Liver (tissue), 8 donors: ENCODE measurements at regions not wholly inside any gene's neighbourhood (a gene's known extent, or its start where the extent isn't known, plus 50 kb on each side); places are given as distances from the start of the nearest gene placed in this dataset.

ENCODE experiments used
- DNase-seq: peaks from one replicate; pipeline ENCODE4 v3.0.0-alpha.2; 2017; ENCODE audit warnings: low spot score
- H3K27ac ChIP-seq, 2 donors: one replicate each; pipeline ENCODE4 v1.7.0; 2013; ENCODE audit warnings: inconsistent platforms in 2 of 2, low read length in 2 of 2, control low read depth in 1 of 2, low read depth in 1 of 2, mild to moderate bottlenecking in 1 of 2
- H3K27me3 ChIP-seq, 4 donors: one replicate each; pipeline versions ENCODE4 v1.6.1 to v1.7.0; 2013; ENCODE audit warnings: low read length in 3 of 4, inconsistent platforms in 1 of 4, mild to moderate bottlenecking in 1 of 4, moderate library complexity in 1 of 4; ENCODE audit not compliant: control insufficient read depth in 4 of 4, insufficient read depth in 4 of 4
- H3K36me3 ChIP-seq, 4 donors: one replicate each; pipeline versions ENCODE4 v1.6.1 to v1.7.0; 2013; ENCODE audit warnings: low read length in 3 of 4, mild to moderate bottlenecking in 3 of 4, low read depth in 1 of 4, moderate library complexity in 1 of 4; ENCODE audit not compliant: control insufficient read depth in 4 of 4, insufficient read depth in 3 of 4
- H3K4me1 ChIP-seq, 4 donors: one replicate each; pipeline versions ENCODE4 v1.6.1 to v1.7.0; 2013; ENCODE audit warnings: low read length in 3 of 4, mild to moderate bottlenecking in 3 of 4, moderate library complexity in 1 of 4; ENCODE audit not compliant: control insufficient read depth in 4 of 4, insufficient read depth in 4 of 4
- H3K4me3 ChIP-seq, 3 donors: one replicate each; pipeline versions ENCODE4 v1.6.1 to v1.7.0; 2013; ENCODE audit warnings: low read length in 3 of 3, control low read depth in 1 of 3, low read depth in 1 of 3, mild to moderate bottlenecking in 1 of 3
- H3K9ac ChIP-seq, 2 donors: one replicate each; pipeline ENCODE4 v1.7.0; 2013; ENCODE audit warnings: low read length in 2 of 2, mild to moderate bottlenecking in 2 of 2, moderate library complexity in 2 of 2, control low read depth in 1 of 2, low read depth in 1 of 2
- H3K9me3 ChIP-seq, 4 donors: one replicate each; pipeline versions ENCODE4 v1.6.1 to v1.7.0; 2013; ENCODE audit warnings: low read length in 3 of 4; ENCODE audit not compliant: control insufficient read depth in 4 of 4
- EGR1 ChIP-seq, 2 donors: IDR thresholded peaks; 2 replicates each; pipeline ENCODE4 v1.6.1; 2016 to 2018; ENCODE audit warnings: antibody characterized with exemption in 2 of 2, low read depth in 2 of 2
- FOXA2 ChIP-seq: IDR thresholded peaks from 2 replicates; pipeline ENCODE4 v1.6.1; 2016; ENCODE audit warnings: antibody characterized with exemption
- GABPA ChIP-seq, 2 donors: IDR thresholded peaks in 1 of 2; conservative IDR thresholded peaks in 1 of 2; 2 replicates each; pipeline ENCODE4 v1.6.1; 2016; ENCODE audit warnings: antibody characterized with exemption in 2 of 2, mild to moderate bottlenecking in 1 of 2, moderate library complexity in 1 of 2
- ZBTB33 ChIP-seq: IDR thresholded peaks from 2 replicates; pipeline ENCODE4 v1.6.1; 2016; ENCODE audit warnings: antibody characterized with exemption
- WGBS: extraction: QIAGEN DNeasy Blood & Tissue Kit; methylation state at CpG from one replicate; pipeline ENCODE4 v1.1.7; 2013; 5-methylcytosine and 5-hydroxymethylcytosine counted together
- TF ChIP-seq, protein P1 (sequence below): IDR thresholded peaks from 2 replicates; pipeline ENCODE4 v1.6.1; 2016; ENCODE audit warnings: antibody characterized with exemption
- TF ChIP-seq, protein P2 (sequence below): IDR thresholded peaks from 2 replicates; pipeline ENCODE4 v1.6.1; 2016; ENCODE audit warnings: antibody characterized with exemption
- TF ChIP-seq, protein P3 (sequence below): fragments of 150-350 bp; IDR thresholded peaks from 2 replicates; pipeline ENCODE4 v1.5.1; 2017; ENCODE audit warnings: improper control_type of control experiment, low read depth, low read length; ENCODE audit not compliant: missing input control
- TF ChIP-seq, protein P4 (sequence below): IDR thresholded peaks from 2 replicates; pipeline ENCODE4 v1.6.1; 2016; ENCODE audit warnings: antibody characterized with exemption, mild to moderate bottlenecking
- donor health status: healthy.
- donor health status: healthy.
- donor health status: healthy.
- donor health status: healthy.
- donor health status: healthy.

GRCh38 chr6:66930559-66931290, 1223.7 kb upstream of the EYS start:
- Histone ChIP-seq H3K9me3 (peaks cover 2 to 15% (median 4%) of the 10 kb centered on the region in 4 donors), H3K4me3 (no peak overlapping the region), H3K9ac (no peak overlapping the region), H3K4me1 (no peaks in the 10 kb centered on the region), H3K36me3 (no peaks in the 10 kb centered on the region), H3K27ac (no peak overlapping the region), H3K27me3 (no peaks in the 10 kb centered on the region)
- TF ChIP-seq, protein P1, sequence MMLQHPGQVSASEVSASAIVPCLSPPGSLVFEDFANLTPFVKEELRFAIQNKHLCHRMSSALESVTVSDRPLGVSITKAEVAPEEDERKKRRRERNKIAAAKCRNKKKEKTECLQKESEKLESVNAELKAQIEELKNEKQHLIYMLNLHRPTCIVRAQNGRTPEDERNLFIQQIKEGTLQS = no peak
- TF ChIP-seq GABPA (IDR thresholded peaks at IDR 0.05 in 1 of 2, conservative IDR thresholded peaks at IDR 0.05 in 1 of 2) = no peak
- TF ChIP-seq, protein P2, sequence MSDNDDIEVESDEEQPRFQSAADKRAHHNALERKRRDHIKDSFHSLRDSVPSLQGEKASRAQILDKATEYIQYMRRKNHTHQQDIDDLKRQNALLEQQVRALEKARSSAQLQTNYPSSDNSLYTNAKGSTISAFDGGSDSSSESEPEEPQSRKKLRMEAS = no peak
- TF ChIP-seq FOXA2 = no peak
- TF ChIP-seq ZBTB33 = no peak
- no peak for DNase-seq
- 79% methylated on average over 2 of the region's 2 CpGs for WGBS

DNA sequence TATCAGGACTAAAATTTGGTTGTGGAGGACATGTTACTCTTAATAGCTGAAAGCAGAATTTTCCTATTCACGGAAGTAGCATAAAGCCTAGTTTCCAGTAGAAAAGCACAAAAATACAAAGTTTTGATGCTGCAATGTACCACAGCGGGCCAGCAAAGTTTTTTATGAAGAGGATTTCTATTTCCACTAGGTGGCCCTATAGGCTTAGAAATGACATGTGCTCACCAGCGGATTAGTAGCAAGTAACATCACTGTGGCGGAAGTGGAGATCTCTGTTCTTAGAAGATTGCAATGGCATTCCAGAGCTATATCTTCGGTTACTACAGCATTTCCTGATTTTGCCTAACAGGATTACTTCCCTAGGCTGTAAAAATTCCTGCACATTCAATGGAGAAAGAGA, 1219.0 kb upstream of the EYS start:
- Histone ChIP-seq H3K36me3 (no peaks in the 10 kb centered on the region), H3K9ac (no peak overlapping the region), H3K4me3 (no peak overlapping the region), H3K27me3 (no peaks in the 10 kb centered on the region), H3K4me1 (no peaks in the 10 kb centered on the region), H3K27ac (no peak overlapping the region), H3K9me3 (peaks cover 13 to 37% (median 19%) of the 10 kb centered on the region in 4 donors)
- no peak for TF ChIP-seq EGR1 (IDR thresholded peaks at IDR 0.05; ENCODE audit: low read depth in 2 of 2)
- TF ChIP-seq, protein P3, sequence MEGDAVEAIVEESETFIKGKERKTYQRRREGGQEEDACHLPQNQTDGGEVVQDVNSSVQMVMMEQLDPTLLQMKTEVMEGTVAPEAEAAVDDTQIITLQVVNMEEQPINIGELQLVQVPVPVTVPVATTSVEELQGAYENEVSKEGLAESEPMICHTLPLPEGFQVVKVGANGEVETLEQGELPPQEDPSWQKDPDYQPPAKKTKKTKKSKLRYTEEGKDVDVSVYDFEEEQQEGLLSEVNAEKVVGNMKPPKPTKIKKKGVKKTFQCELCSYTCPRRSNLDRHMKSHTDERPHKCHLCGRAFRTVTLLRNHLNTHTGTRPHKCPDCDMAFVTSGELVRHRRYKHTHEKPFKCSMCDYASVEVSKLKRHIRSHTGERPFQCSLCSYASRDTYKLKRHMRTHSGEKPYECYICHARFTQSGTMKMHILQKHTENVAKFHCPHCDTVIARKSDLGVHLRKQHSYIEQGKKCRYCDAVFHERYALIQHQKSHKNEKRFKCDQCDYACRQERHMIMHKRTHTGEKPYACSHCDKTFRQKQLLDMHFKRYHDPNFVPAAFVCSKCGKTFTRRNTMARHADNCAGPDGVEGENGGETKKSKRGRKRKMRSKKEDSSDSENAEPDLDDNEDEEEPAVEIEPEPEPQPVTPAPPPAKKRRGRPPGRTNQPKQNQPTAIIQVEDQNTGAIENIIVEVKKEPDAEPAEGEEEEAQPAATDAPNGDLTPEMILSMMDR = no peak
- TF ChIP-seq ZBTB33 = no peak
- TF ChIP-seq, protein P4, sequence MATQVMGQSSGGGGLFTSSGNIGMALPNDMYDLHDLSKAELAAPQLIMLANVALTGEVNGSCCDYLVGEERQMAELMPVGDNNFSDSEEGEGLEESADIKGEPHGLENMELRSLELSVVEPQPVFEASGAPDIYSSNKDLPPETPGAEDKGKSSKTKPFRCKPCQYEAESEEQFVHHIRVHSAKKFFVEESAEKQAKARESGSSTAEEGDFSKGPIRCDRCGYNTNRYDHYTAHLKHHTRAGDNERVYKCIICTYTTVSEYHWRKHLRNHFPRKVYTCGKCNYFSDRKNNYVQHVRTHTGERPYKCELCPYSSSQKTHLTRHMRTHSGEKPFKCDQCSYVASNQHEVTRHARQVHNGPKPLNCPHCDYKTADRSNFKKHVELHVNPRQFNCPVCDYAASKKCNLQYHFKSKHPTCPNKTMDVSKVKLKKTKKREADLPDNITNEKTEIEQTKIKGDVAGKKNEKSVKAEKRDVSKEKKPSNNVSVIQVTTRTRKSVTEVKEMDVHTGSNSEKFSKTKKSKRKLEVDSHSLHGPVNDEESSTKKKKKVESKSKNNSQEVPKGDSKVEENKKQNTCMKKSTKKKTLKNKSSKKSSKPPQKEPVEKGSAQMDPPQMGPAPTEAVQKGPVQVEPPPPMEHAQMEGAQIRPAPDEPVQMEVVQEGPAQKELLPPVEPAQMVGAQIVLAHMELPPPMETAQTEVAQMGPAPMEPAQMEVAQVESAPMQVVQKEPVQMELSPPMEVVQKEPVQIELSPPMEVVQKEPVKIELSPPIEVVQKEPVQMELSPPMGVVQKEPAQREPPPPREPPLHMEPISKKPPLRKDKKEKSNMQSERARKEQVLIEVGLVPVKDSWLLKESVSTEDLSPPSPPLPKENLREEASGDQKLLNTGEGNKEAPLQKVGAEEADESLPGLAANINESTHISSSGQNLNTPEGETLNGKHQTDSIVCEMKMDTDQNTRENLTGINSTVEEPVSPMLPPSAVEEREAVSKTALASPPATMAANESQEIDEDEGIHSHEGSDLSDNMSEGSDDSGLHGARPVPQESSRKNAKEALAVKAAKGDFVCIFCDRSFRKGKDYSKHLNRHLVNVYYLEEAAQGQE = no peak
- WGBS = 83% methylated on average over 5 of the region's 5 CpGs
- no peak for DNase-seq
